Gastrocnemius medialis (tissue), 4 donors: ENCODE measurements at regions not wholly inside any gene's neighbourhood (a gene's known extent, or its start where the extent isn't known, plus 50 kb on each side); places are given as distances from the start of the nearest gene placed in this dataset.

Experiments
- POLR2A ChIP-seq, 2 donors: fragments of 450-650 bp; IDR thresholded peaks; one replicate each; pipeline ENCODE4 v1.6.1; 2017; ENCODE audit warnings: antibody characterized with exemption in 2 of 2, mild to moderate bottlenecking in 2 of 2, moderate library complexity in 2 of 2
- TF ChIP-seq, protein P1 (sequence below), 5 experiments: fragments of 450-650 bp in 3 of 5; fragments of 200-600 bp in 2 of 5; sonication (generic) in 2 of 5; IDR thresholded peaks in 4 of 5; conservative IDR thresholded peaks in 1 of 5; 1 replicate in 4 of 5; 2 replicates in 1 of 5; pipeline ENCODE4 v1.5.1; 2016 to 2019; ENCODE audit warnings: antibody characterized with exemption in 5 of 5, mild to moderate bottlenecking in 3 of 5, moderate library complexity in 3 of 5

DNA sequence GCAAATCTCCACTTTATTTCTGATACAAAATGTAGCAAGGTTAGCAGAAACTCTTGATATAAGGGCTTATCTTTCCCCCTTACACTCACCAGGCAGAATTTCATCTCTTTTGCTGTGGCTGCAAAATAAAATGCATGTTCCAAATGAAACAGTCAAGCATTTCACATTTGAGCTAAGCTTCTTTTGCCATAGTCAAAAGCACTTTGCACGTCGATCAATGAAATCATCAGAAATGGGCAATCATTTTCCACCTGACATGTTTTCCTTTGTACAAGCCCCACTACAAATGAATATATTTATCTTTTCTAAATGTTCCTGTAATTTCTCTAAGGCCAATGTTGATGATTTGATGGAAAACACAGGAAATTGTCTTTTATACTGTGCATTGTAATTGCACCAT, 178.4 kb downstream of the ANKRD50 start:
- TF ChIP-seq, protein P1, sequence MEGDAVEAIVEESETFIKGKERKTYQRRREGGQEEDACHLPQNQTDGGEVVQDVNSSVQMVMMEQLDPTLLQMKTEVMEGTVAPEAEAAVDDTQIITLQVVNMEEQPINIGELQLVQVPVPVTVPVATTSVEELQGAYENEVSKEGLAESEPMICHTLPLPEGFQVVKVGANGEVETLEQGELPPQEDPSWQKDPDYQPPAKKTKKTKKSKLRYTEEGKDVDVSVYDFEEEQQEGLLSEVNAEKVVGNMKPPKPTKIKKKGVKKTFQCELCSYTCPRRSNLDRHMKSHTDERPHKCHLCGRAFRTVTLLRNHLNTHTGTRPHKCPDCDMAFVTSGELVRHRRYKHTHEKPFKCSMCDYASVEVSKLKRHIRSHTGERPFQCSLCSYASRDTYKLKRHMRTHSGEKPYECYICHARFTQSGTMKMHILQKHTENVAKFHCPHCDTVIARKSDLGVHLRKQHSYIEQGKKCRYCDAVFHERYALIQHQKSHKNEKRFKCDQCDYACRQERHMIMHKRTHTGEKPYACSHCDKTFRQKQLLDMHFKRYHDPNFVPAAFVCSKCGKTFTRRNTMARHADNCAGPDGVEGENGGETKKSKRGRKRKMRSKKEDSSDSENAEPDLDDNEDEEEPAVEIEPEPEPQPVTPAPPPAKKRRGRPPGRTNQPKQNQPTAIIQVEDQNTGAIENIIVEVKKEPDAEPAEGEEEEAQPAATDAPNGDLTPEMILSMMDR (IDR thresholded peaks at IDR 0.05 in 4 of 5, conservative IDR thresholded peaks at IDR 0.05 in 1 of 5) = no peak
- TF ChIP-seq POLR2A (IDR thresholded peaks at IDR 0.05) = no peak
